Osteoblast (primary cell): ENCODE measurements at regions not wholly inside any gene's neighbourhood (a gene's known extent, or its start where the extent isn't known, plus 50 kb on each side); places are given as distances from the start of the nearest gene placed in this dataset.

Source experiments
- DNase-seq: peaks from one replicate; pipeline ENCODE4 v3.0.0; 2011; ENCODE audit warnings: low spot score, mixed read lengths; ENCODE audit not compliant: insufficient read length; ENCODE audit errors: missing footprints
- H2AFZ ChIP-seq: 2 replicates; pipeline ENCODE4 v1.6.0; 2011; ENCODE audit warnings: mild to moderate bottlenecking, low read length
- H3K27ac ChIP-seq: 2 replicates; pipeline ENCODE4 v1.5.1; 2011; ENCODE audit warnings: mild to moderate bottlenecking, low read depth, low read length, moderate library complexity
- H3K27me3 ChIP-seq: 2 replicates; pipeline ENCODE4 v1.6.0; 2012; ENCODE audit warnings: mild to moderate bottlenecking, control low read depth, inconsistent platforms, low read length, moderate library complexity; ENCODE audit not compliant: insufficient read depth
- H3K36me3 ChIP-seq: 2 replicates; pipeline ENCODE4 v1.5.1; 2011; ENCODE audit warnings: mild to moderate bottlenecking, low read length, control low read depth, moderate library complexity; ENCODE audit not compliant: insufficient read depth
- H3K4me1 ChIP-seq: 2 replicates; pipeline ENCODE4 v1.5.1; 2011; ENCODE audit warnings: mild to moderate bottlenecking, low read length, control low read depth, moderate library complexity; ENCODE audit not compliant: insufficient read depth
- H3K4me2 ChIP-seq: 2 replicates; pipeline ENCODE4 v1.6.0; 2011; ENCODE audit warnings: mild to moderate bottlenecking, low read length; ENCODE audit not compliant: insufficient read depth
- H3K4me3 ChIP-seq: fragments of 200-600 bp; sonication (generic); 3 replicates; pipeline ENCODE4 v1.5.1; 2012; ENCODE audit warnings: mild to moderate bottlenecking, low read length, inconsistent platforms; ENCODE audit not compliant: insufficient read depth
- H3K79me2 ChIP-seq: 2 replicates; pipeline ENCODE4 v1.6.0; 2012; ENCODE audit warnings: mild to moderate bottlenecking, low read length, control low read depth, inconsistent platforms; ENCODE audit not compliant: insufficient read depth
- H3K9me3 ChIP-seq: 2 replicates; pipeline ENCODE4 v1.5.1; 2011; ENCODE audit warnings: low read depth, low read length, control low read depth
- H4K20me1 ChIP-seq: 2 replicates; pipeline ENCODE4 v1.6.0; 2012; ENCODE audit warnings: mild to moderate bottlenecking, low read length, control low read depth; ENCODE audit not compliant: insufficient read depth
- CTCF ChIP-seq: IDR thresholded peaks from 2 replicates; pipeline ENCODE4 v1.5.1; 2011; ENCODE audit warnings: mild to moderate bottlenecking, low read depth, low read length, moderate library complexity; ENCODE audit errors: extremely low read depth

DNA sequence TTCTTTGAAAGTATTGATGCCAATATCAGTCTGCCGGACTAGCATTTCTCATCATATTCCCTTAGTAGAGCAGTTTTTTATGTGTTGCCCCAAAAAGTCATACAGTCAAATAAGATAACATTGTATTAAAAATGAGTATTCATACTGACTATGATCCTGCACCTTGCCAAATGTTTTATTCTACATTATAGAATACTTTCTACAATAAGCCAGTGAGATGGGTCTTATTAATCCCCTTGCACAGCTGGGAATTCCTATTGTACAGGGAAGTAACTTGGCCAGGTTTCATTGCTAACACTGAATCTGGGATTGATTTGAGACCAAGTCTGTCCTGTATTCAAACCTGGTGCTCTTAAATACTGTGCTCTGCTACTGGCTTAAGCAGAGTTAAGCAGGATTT lies 114.0 kb downstream of the KCTD12 start:
- no peak for DNase-seq

GRCh38 chr13:76769271-76769791 lies 116.9 kb downstream of the KCTD12 start:
- Histone ChIP-seq H3K79me2 (no peaks in the 10 kb centered on the region), H3K27ac (no peak overlapping the region), H3K27me3 (peaks cover 3% of the 10 kb centered on the region), H3K4me2 (no peak overlapping the region), H3K9me3 (no peaks in the 10 kb centered on the region), H2AFZ (peak overlapping the region; percentile 8), H3K4me1 (peaks cover 5% of the 10 kb centered on the region), H3K4me3 (no peak overlapping the region), H4K20me1 (no peaks in the 10 kb centered on the region), H3K36me3 (no peaks in the 10 kb centered on the region)
- DNase-seq: no peak
- TF ChIP-seq CTCF: no peak

More for the DNA sequence above, 114.0 kb downstream of the KCTD12 start:
- TF ChIP-seq CTCF: no peak
- no peak overlapping the region for H3K4me3 ChIP-seq
- H3K27me3 ChIP-seq: peaks cover 3% of the 10 kb centered on the region
- H3K4me1 ChIP-seq: peaks cover 5% of the 10 kb centered on the region
- H3K79me2 ChIP-seq: no peaks in the 10 kb centered on the region
- no peaks in the 10 kb centered on the region for H3K9me3 ChIP-seq
- H3K27ac ChIP-seq: no peak overlapping the region
- no peak overlapping the region for H3K4me2 ChIP-seq
- no peaks in the 10 kb centered on the region for H4K20me1 ChIP-seq
- no peaks in the 10 kb centered on the region for H3K36me3 ChIP-seq
- no peak overlapping the region for H2AFZ ChIP-seq

- Histone ChIP-seq H3K79me2 (no peaks in the 10 kb centered on the region), H3K27me3 (peaks cover 3% of the 10 kb centered on the region), H3K9me3 (no peaks in the 10 kb centered on the region), H3K27ac (no peak overlapping the region), H3K4me1 (peaks cover 5% of the 10 kb centered on the region), H2AFZ (no peak overlapping the region), H3K36me3 (no peaks in the 10 kb centered on the region), H4K20me1 (no peaks in the 10 kb centered on the region), H3K4me2 (no peak overlapping the region), H3K4me3 (no peak overlapping the region)
- TF ChIP-seq CTCF: no peak
- no peak for DNase-seq
Measured at GRCh38 chr13:76768384-76768783, 117.8 kb downstream of the KCTD12 start.

DNA sequence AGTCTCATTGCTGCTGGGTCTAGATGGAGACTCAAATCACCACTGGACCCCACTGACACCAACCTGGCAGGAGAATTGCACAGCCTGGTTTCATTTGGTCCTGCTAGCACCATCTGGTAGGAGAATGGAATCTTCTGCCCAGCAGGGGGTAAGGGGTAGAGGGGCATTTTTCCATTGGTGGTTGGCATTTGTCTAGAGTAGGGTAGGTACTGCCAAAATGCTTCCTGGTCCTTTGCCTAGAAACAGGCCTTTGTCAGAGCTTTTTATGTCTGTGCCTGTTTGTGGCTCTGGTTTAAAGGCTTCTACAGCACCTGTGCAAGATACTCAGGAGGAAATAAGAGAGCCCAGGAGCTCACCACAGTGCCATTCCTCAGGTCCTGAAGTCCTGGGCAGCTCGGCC lies 121.3 kb downstream of the KCTD12 start:
- H3K4me1 ChIP-seq: peaks cover 5% of the 10 kb centered on the region
- H3K79me2 ChIP-seq: no peaks in the 10 kb centered on the region
- H3K4me2 ChIP-seq: no peak overlapping the region
- H3K27me3 ChIP-seq: peaks cover 3% of the 10 kb centered on the region
- H3K4me3 ChIP-seq: no peak overlapping the region
- H3K36me3 ChIP-seq: no peaks in the 10 kb centered on the region
- peak overlapping the region; percentile 17 for H2AFZ ChIP-seq
- H4K20me1 ChIP-seq: no peaks in the 10 kb centered on the region
- no peak for TF ChIP-seq CTCF
- no peak for DNase-seq
- no peak overlapping the region for H3K27ac ChIP-seq
- no peaks in the 10 kb centered on the region for H3K9me3 ChIP-seq
